ENCODE measurements at regions not wholly inside any gene's neighbourhood (a gene's known extent, or its start where the extent isn't known, plus 50 kb on each side); places are given as distances from the start of the nearest gene placed in this dataset.

GRCh38 chr4:10366628-10367027 is 90.6 kb downstream of the ZNF518B start:
- intact Hi-C loops (cut with DNase I): no loop called here
- TF ChIP-seq POLR2A (IDR thresholded peaks at IDR 0.05) (no peak), CTCF (IDR thresholded peaks at IDR 0.05) (no peak), EP300 (IDR thresholded peaks at IDR 0.05) (no peak)

GRCh38 chr4:10364194-10364593 is 93.0 kb downstream of the ZNF518B start:
- TF ChIP-seq EP300 (IDR thresholded peaks at IDR 0.05): no peak
- no peak for TF ChIP-seq CTCF (IDR thresholded peaks at IDR 0.05)
- TF ChIP-seq POLR2A (IDR thresholded peaks at IDR 0.05): no peak
- WGBS, 3 donors: 76 to 86% (median 84%) methylated on average over 2 of the region's 2 CpGs
- H3K9me3 ChIP-seq: no peaks in the 10 kb centered on the region
- no peak overlapping the region for H3K27ac ChIP-seq
- no peaks in the 10 kb centered on the region for H3K4me1 ChIP-seq (ENCODE audit: insufficient read depth)
- intact Hi-C loops (cut with DNase I): no loop called here
- H3K4me3 ChIP-seq: no peak overlapping the region
- H3K27me3 ChIP-seq: no peaks in the 10 kb centered on the region
- no peak for DNase-seq
- no peaks in the 10 kb centered on the region for H3K36me3 ChIP-seq

More at GRCh38 chr4:10366628-10367027, 90.6 kb downstream of the ZNF518B start:
- H3K4me1 ChIP-seq (ENCODE audit: insufficient read depth): no peaks in the 10 kb centered on the region
- no peak overlapping the region for H3K4me3 ChIP-seq
- H3K27me3 ChIP-seq: no peaks in the 10 kb centered on the region
- no peaks in the 10 kb centered on the region for H3K9me3 ChIP-seq
- no peak for DNase-seq
- H3K27ac ChIP-seq: no peak overlapping the region
- H3K36me3 ChIP-seq: no peaks in the 10 kb centered on the region

- intact Hi-C loops (cut with DNase I): no loop called here
- no peak overlapping the region for H3K27ac ChIP-seq
- DNase-seq: no peak
- H3K4me3 ChIP-seq: no peak overlapping the region
- no peaks in the 10 kb centered on the region for H3K9me3 ChIP-seq
- no peaks in the 10 kb centered on the region for H3K36me3 ChIP-seq
- TF ChIP-seq CTCF (IDR thresholded peaks at IDR 0.05): no peak
- no peak for TF ChIP-seq POLR2A (IDR thresholded peaks at IDR 0.05)
- no peak for TF ChIP-seq EP300 (IDR thresholded peaks at IDR 0.05)
- no peaks in the 10 kb centered on the region for H3K27me3 ChIP-seq
- no peaks in the 10 kb centered on the region for H3K4me1 ChIP-seq (ENCODE audit: insufficient read depth)
Measured at GRCh38 chr4:10354746-10355145, 102.5 kb downstream of the ZNF518B start.

- no peak for DNase-seq
- H3K27me3 ChIP-seq: no peaks in the 10 kb centered on the region
Measured at GRCh38 chr4:10354225-10354624, 103.0 kb downstream of the ZNF518B start.

More at GRCh38 chr4:10354225-10354624, 103.0 kb downstream of the ZNF518B start:
- H3K27ac ChIP-seq: no peak overlapping the region
- no peaks in the 10 kb centered on the region for H3K4me1 ChIP-seq (ENCODE audit: insufficient read depth)
- 79 to 90% (median 86%) methylated on average over 2 of the region's 2 CpGs for WGBS, 3 donors
- H3K4me3 ChIP-seq: no peak overlapping the region
- intact Hi-C loops (cut with DNase I): no loop called here
- H3K36me3 ChIP-seq: no peaks in the 10 kb centered on the region
- TF ChIP-seq POLR2A (IDR thresholded peaks at IDR 0.05) (no peak), EP300 (IDR thresholded peaks at IDR 0.05) (no peak), CTCF (IDR thresholded peaks at IDR 0.05) (no peak)
- no peaks in the 10 kb centered on the region for H3K9me3 ChIP-seq

Data from ovary (tissue), 7 donors.